Hepatic stellate cell (primary cell): ENCODE measurements at regions not wholly inside any gene's neighbourhood (a gene's known extent, or its start where the extent isn't known, plus 50 kb on each side); places are given as distances from the start of the nearest gene placed in this dataset.

ENCODE experiments used
- DNase-seq: peaks from one replicate; pipeline ENCODE4 v3.0.0; 2011; ENCODE audit warnings: low spot score

GRCh38 chr10:118501171-118501570 lies 94.3 kb downstream of the PRLHR start:
- DNase-seq = no peak

DNA sequence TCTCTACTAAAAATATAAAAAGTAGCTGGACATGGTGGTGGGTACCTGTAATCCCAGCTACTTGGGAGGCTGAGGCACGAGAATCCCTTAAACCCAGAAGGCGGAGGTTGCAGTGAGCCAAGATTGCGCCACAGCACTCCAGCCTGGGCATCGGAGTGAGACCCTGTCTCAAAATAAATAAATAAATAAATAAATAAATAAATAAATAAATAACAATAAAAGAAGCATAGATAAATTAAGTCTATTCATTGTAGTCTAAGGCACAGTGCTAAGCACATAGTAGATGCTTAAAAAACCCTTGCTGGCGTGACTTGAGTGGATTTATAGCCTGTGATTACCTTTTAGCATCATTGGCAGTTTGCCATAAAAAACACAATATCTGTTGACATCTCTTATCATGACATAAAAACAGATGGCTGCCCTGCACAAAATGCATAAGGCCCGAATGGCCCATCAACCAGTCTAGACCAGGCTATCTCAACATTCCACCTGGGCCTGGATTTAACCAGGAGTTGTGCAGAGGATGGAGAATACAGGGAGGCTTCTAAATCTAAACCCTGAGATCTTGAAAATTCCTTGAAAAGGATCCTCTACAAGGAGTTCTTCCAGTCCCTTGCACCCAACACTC lies 94.9 kb downstream of the PRLHR start:
- DNase-seq = no peak

- no peak for DNase-seq
These were observed 96.3 kb downstream of the PRLHR start for GRCh38 chr10:118499186-118499585.

DNA sequence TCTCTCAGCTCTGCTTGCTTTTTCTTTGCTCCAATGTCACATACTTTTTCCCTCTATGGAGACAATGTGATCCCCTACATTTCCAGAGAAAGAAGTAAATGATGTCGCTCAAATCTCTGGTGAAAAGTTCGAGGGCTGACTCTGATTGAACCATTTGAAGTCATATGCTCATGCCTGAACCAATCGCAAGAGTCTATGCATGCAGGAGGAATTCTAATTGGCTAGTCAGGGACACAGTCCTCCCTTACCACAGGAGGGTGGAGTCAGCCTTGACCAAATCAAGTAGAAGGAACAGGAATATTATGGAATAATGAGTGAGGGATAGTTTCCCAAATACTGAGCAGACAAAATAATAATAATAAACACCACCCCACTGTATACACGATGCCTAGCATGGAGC lies 96.8 kb downstream of the PRLHR start:
- no peak for DNase-seq

DNA sequence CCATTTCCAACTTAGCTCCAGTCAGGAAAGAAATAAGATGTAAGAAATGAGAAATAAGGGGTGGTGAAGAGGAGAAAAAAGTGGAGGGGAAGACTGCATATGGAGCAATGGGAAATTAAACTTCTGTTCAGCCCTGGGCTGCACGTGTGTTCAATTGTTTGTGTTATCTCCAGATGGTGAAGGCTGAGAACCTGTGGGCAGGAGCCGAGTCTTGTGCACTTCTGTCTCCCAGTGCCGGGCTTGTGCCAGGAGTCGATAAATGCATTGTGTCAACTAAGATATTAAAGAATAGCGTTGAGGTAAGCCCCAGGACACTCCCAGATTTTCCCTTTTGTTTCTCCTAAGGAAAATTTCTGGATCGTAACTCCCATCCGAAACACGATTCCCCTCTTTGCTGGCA lies 98.2 kb downstream of the PRLHR start:
- DNase-seq = no peak

DNA sequence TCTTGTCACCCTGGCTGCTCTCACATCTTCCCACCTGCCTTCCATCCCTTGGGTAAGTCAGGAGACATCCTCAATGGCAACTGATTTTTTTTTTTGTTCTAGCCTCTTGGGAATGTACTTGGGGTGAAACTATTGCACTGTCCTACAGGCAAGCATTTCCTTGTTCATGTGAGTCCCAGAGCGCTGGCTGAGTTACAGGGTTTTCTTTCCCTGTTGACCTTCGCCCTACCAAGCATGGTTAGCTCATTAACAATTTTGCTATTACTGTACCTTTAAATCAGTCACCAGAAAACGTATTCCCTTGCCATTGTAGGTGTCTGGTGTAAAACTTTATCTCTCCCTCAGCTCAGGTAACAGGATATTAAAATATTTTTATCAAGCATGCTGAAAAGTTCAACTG lies 98.9 kb downstream of the PRLHR start:
- DNase-seq = no peak

DNA sequence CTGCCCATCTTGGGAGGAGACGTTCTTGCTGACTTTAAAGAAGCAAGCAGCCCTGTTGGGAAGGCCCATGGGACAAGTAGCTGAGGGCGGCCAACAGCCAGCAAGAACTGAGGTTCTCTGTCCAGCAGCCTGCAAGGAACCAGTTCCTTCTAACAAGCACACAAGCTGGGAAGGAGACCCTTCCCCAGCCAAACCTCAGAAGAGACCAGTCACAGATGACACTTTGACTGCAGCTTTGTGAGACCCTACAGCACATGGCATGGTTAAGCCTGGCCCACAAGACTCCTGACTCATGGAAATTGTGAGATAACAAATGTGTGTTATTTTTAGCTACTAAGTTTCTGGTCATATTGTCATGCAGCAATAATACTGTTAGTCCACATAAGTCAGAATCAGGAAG lies 99.9 kb downstream of the PRLHR start:
- DNase-seq = no peak

DNA sequence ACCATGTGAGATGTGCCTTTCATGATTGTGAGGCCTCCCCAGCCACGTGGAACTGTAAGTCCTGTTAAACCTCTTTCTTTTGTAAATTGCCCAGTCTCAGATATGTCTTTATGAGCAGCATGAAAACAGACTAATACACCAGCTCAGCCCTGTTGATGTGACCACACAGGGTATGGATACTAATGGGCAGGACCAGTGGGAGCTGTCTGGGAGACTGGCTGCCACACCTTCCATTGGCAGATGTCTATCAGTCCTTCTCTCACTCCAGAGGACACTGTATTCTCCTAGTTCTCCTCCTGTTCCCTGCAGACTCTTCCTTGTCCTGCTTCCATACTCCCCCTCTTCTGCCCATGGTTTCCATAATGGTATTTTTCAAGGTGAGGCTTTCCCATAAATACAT lies 104.4 kb downstream of the PRLHR start:
- DNase-seq = no peak

- DNase-seq = no peak
These were observed 106.5 kb downstream of the PRLHR start for GRCh38 chr10:118488710-118489497.

DNA sequence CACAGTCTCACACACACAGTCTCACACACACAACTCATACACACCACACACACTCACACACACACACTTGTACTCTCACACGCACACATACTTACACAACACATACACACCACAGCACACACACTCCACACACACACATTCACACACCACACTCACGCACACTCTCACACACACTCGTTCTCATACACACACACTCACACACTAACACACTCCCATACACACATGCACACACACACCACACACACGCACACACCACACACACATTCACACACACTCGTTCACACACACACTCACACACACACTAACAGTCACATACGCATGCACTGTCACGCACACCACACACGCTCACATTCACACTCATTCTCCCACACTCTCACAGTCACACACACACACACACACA lies 109.8 kb downstream of the PRLHR start:
- no peak for DNase-seq

DNA sequence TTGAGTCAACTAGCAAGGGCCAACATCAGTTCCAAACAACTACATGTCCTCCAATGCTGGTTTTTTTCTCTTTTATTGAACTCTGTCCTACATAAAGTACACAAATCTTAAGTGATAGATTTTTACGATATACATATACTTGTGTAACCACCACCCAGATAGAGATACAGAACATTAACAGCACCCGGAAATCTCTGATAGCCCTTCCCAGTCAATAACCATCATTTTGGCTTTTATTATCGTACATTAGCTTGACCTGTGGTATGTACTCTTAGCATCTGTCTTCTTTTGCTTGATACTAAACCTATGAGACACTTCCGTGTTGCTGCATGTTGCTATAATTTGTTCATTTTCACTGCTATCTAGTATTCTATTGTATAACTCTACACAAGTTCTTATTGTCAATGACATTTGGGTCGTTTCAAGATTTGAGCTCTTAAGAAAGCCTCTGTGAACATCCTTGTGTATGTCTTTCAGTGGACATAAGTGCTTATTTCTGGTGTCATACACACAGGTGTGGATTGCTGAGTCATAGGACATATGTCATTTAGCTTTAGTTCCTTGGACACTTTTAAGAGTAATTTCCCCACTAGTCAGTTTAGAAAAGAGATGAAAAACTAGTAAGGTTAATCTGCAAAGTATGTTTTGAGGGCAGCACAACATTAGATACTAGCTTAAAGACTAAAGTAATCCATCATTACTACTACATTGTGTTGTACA lies 111.1 kb downstream of the PRLHR start:
- no peak for DNase-seq

DNA sequence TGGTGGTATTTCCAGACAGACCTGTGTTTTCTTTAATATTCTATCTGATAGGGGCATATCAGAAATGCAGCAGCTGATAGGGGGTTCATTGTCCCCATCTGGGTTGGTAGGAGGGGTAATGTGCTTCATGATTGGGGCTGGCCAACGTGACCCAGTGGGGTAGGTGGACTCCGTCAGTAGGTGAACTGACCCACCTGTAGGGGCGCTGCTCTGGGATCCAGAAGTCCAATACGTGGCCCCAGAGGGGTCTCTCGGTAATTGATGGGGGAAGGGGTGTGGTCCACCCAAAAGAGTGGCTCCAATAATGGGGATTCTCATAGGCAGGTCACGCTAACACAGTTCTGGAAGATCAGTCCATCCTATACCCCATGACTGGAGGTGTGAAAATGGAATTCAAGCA lies 112.0 kb downstream of the PRLHR start:
- DNase-seq = no peak

- no peak for DNase-seq
These were observed 112.8 kb downstream of the PRLHR start for GRCh38 chr10:118482393-118483331.

GRCh38 chr10:118481871-118482270 lies 113.6 kb downstream of the PRLHR start:
- DNase-seq = no peak

DNA sequence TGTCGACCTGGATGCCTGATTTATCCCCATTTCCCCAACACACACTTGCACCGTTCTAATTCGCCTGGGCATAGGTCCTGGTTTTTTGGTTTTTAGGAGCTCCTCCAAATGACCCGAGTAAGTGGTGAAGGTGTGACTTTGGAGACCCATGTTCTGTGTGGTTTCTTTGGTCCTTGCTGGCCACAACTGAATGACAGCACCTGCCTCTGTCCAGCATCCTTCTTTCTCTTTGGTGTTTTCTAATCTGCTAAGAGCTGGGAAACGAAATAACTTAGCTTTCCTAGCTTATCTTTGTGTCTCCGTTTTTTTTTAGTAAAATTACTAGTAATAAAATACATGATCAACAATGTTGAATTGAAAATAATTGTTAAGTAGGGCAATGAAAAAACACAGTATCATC lies 120.2 kb downstream of the PRLHR start:
- no peak for DNase-seq

GRCh38 chr10:118474111-118474510 lies 121.3 kb downstream of the PRLHR start:
- no peak for DNase-seq

DNA sequence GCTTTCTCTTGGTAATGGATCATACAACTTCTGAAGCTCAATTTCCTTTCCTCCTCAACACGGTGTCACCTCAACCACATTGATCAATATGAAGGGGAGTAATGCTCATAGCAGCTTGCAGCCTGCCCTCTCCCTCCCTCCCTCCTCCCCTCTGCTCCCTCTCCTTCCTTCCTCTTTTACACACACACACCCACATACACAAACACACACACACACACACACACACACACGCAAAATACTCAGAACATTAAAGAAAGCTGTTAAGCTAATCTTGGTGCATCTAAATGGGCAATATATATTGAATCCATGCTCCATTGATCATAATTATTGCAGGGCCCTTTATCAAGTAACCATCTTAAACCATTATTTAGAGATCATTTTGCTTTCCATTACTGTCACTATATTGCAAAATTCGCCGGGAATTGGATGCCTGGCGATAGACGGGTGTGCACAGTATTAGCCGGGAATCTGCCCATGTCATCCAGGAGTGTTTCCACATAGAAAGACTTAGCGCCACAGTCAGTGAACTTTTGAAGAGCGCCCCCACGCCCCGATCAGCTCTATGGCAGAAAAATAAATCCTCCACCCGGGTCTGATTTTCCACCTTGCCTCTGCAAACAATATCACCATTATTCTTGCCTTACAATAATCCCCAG lies 122.0 kb downstream of the PRLHR start:
- DNase-seq = no peak

DNA sequence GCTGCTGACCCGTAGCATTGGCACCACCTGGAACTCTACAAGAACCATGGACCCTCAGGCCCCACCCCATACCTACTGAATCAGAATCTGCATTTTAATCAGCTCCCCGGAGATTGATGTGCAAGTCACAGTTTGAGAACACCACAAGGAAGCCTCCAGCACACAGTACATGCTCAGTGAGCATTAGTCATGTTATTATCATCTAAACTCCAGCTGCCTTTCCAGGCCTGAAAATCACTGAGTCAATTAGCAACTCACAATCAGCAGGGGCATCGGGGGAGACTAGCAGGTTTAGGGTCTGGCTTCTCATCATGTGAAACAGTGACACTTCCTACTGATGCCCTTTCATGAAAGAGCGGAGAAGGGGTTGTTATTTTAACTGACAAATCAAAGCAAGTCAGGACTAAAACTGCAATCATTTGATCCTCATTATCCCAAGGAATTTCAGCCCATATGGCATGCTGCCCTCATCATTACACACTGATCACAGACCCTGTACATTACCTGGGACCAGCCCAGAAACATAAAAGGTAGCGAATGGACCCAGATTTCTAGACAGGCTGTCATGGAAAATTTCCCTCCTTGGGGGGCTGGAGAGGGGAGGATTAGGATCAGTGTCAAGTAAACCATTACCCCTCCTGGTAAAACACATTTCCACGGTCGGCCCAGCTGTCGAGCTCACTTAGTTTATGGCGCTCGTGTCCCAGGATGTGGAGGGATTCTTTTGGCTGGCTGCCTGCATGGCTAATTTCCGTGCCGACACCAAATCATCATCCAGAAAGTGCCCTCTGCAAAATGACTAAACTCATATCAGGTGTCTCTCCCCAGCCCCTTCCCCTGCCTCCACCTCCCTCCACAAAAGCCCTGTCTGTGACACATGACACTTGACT lies 122.8 kb downstream of the PRLHR start:
- no peak for DNase-seq

DNA sequence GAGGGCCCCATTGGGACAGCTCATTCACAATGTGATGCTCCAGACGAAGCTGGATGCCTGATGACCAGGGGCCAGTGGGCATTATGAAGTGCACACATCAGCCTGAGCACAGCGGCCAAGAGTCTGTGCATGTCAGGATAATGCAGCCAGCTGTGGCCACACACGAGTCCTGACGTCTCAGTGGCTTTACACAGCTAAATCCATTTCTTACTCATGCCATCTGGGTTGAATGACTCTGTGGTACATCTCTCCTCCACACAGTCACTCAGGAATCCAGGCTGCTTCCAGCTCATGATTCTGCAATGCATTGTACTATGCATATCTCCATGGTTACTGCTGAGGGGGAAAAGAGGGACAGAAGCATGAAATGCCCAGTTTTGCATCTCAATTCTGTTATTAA lies 123.6 kb downstream of the PRLHR start:
- DNase-seq = no peak

DNA sequence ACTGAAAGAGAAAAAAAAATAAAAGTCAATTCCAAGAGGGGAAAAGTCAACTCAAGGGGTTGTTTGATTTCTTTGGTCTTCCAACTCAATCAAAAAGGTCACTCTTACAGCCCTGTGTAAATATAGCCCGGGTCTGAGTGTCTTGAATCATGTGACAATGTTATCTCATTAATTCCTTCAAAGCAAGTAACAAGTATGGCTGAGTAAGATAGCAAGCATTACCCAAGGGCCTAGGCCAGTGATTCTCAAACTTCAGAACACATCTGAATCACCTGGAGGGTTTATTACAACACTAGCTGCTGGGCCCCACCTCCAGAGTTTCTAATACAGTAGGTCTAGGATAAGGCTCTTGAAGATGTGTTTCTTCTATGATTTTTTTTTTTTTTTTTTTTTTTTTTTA lies 125.0 kb downstream of the PRLHR start:
- no peak for DNase-seq

GRCh38 chr10:118467200-118467599 lies 125.1 kb upstream of the FAM204A start:
- no peak for DNase-seq
